ENCODE measurements at regions not wholly inside any gene's neighbourhood (a gene's known extent, or its start where the extent isn't known, plus 50 kb on each side); places are given as distances from the start of the nearest gene placed in this dataset.

- H3K4me1 ChIP-seq (ENCODE audit: insufficient read depth, low read length, poor library complexity, severe bottlenecking) = peaks cover 34% of the 10 kb centered on the region
- intact Hi-C loops (cut with micrococcal nuclease; ENCODE audit: unreplicated experiment) = no loop called here
- BruUV-seq (replicated peaks) = no TSS peak
- ChIA-PET POLR2A (ENCODE audit: low non-redundant PET) (no interaction called here), CTCF (no interaction called here)
- no peak for DNase-seq (ENCODE audit: low spot score)
- TF ChIP-seq CTCF (conservative IDR thresholded peaks at IDR 0.05; ENCODE audit: low read depth, low read length) = no peak
- TF ChIP-seq EZH2 (IDR thresholded peaks at IDR 0.05; ENCODE audit: borderline replicate concordance, low read depth, low read length, poor library complexity, severe bottlenecking) = no peak
- peaks cover 6% of the 10 kb centered on the region for H3K27me3 ChIP-seq (replicated peaks; ENCODE audit: insufficient read depth, low read depth, low read length, poor library complexity)
- H3K36me3 ChIP-seq (ENCODE audit: insufficient read depth, low read length, poor library complexity, severe bottlenecking) = no peaks in the 10 kb centered on the region
- H3K27ac ChIP-seq (ENCODE audit: low read depth, low read length, poor library complexity, severe bottlenecking) = no peak overlapping the region
- H3K4me3 ChIP-seq (ENCODE audit: low read depth, low read length, poor library complexity, severe bottlenecking) = no peak overlapping the region
- peaks cover 9% of the 10 kb centered on the region for H3K9me3 ChIP-seq (ENCODE audit: low read depth, low read length, poor library complexity, severe bottlenecking)
Measured at GRCh38 chr20:48394415-48395081, 433.3 kb downstream of the PREX1 start.

GRCh38 chr20:48393737-48394314 is 434.0 kb downstream of the PREX1 start:
- H3K9me3 ChIP-seq (ENCODE audit: low read depth, low read length, poor library complexity, severe bottlenecking) = peaks cover 9% of the 10 kb centered on the region
- BruUV-seq (replicated peaks) = no TSS peak
- H3K4me1 ChIP-seq (ENCODE audit: insufficient read depth, low read length, poor library complexity, severe bottlenecking) = peaks cover 31% of the 10 kb centered on the region
- H3K4me3 ChIP-seq (ENCODE audit: low read depth, low read length, poor library complexity, severe bottlenecking) = no peak overlapping the region
- ChIA-PET POLR2A (ENCODE audit: low non-redundant PET) (no interaction called here), CTCF (no interaction called here)
- H3K27ac ChIP-seq (ENCODE audit: low read depth, low read length, poor library complexity, severe bottlenecking) = no peak overlapping the region
- H3K36me3 ChIP-seq (ENCODE audit: insufficient read depth, low read length, poor library complexity, severe bottlenecking) = no peaks in the 10 kb centered on the region
- intact Hi-C loops (cut with micrococcal nuclease; ENCODE audit: unreplicated experiment) = no loop called here
- TF ChIP-seq CTCF (conservative IDR thresholded peaks at IDR 0.05; ENCODE audit: low read depth, low read length) (no peak), EZH2 (IDR thresholded peaks at IDR 0.05; ENCODE audit: borderline replicate concordance, low read depth, low read length, poor library complexity, severe bottlenecking) (no peak)
- DNase-seq (ENCODE audit: low spot score) = no peak
- H3K27me3 ChIP-seq (replicated peaks; ENCODE audit: insufficient read depth, low read depth, low read length, poor library complexity) = peaks cover 12% of the 10 kb centered on the region

- no peak for DNase-seq (ENCODE audit: low spot score)
- no peaks in the 10 kb centered on the region for H3K36me3 ChIP-seq (ENCODE audit: insufficient read depth, low read length, poor library complexity, severe bottlenecking)
- H3K27me3 ChIP-seq (replicated peaks; ENCODE audit: insufficient read depth, low read depth, low read length, poor library complexity) = peaks cover 12% of the 10 kb centered on the region
- CTCF ChIA-PET = no interaction called here
- H3K4me3 ChIP-seq (ENCODE audit: low read depth, low read length, poor library complexity, severe bottlenecking) = no peak overlapping the region
- no TSS peak for BruUV-seq (replicated peaks)
- POLR2A ChIA-PET (ENCODE audit: low non-redundant PET) = no interaction called here
- intact Hi-C loops (cut with micrococcal nuclease; ENCODE audit: unreplicated experiment) = no loop called here
- no peak overlapping the region for H3K27ac ChIP-seq (ENCODE audit: low read depth, low read length, poor library complexity, severe bottlenecking)
- H3K9me3 ChIP-seq (ENCODE audit: low read depth, low read length, poor library complexity, severe bottlenecking) = peaks cover 9% of the 10 kb centered on the region
- peaks cover 27% of the 10 kb centered on the region for H3K4me1 ChIP-seq (ENCODE audit: insufficient read depth, low read length, poor library complexity, severe bottlenecking)
- TF ChIP-seq EZH2 (IDR thresholded peaks at IDR 0.05; ENCODE audit: borderline replicate concordance, low read depth, low read length, poor library complexity, severe bottlenecking) (no peak), CTCF (conservative IDR thresholded peaks at IDR 0.05; ENCODE audit: low read depth, low read length) (no peak)
Measured at GRCh38 chr20:48393311-48393685, 434.5 kb downstream of the PREX1 start.

Measured in A673 (cell line).